ENCODE measurements at regions not wholly inside any gene's neighbourhood (a gene's known extent, or its start where the extent isn't known, plus 50 kb on each side); places are given as distances from the start of the nearest gene placed in this dataset.

- ChIA-PET POLR2A (no interaction called here), CTCF (interaction anchor here (1.5 kb wide), 1 partner anchor 29 kb away, joined by 5 read pairs; no protein-coding TSS in a partner anchor)
- ATAC-seq (no peak), DNase-seq (ENCODE audit: low spot score) (no peak)
- peaks cover 10% of the 10 kb centered on the region for H3K4me1 Mint-ChIP-seq
- no peaks in the 10 kb centered on the region for H3K36me3 Mint-ChIP-seq
- no peaks in the 10 kb centered on the region for H3K27me3 Mint-ChIP-seq (ENCODE audit: low read depth)
- no peak overlapping the region for H3K27ac Mint-ChIP-seq
- no peak overlapping the region for H3K4me3 Mint-ChIP-seq
- peaks cover 7% of the 10 kb centered on the region for H3K9me3 Mint-ChIP-seq
- TF ChIP-seq NR3C1 (CRISPR knock-in tag; conservative IDR thresholded peaks at IDR 0.05; ENCODE audit: low read depth), result no peak
- TF ChIP-seq, protein P1, sequence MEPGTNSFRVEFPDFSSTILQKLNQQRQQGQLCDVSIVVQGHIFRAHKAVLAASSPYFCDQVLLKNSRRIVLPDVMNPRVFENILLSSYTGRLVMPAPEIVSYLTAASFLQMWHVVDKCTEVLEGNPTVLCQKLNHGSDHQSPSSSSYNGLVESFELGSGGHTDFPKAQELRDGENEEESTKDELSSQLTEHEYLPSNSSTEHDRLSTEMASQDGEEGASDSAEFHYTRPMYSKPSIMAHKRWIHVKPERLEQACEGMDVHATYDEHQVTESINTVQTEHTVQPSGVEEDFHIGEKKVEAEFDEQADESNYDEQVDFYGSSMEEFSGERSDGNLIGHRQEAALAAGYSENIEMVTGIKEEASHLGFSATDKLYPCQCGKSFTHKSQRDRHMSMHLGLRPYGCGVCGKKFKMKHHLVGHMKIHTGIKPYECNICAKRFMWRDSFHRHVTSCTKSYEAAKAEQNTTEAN (CRISPR knock-in tag; IDR thresholded peaks at IDR 0.05), result no peak
- TF ChIP-seq FOXK1 (CRISPR knock-in tag; IDR thresholded peaks at IDR 0.05), result no peak
- no peak for TF ChIP-seq CDX4 (CRISPR knock-in tag; IDR thresholded peaks at IDR 0.05; ENCODE audit: borderline replicate concordance)
- no peak for TF ChIP-seq ZNF532 (CRISPR knock-in tag; IDR thresholded peaks at IDR 0.05; ENCODE audit: borderline replicate concordance)
- TF ChIP-seq ZNF423 (CRISPR knock-in tag; IDR thresholded peaks at IDR 0.05), result no peak
- TF ChIP-seq ZNF512 (CRISPR knock-in tag; IDR thresholded peaks at IDR 0.05; ENCODE audit: borderline replicate concordance), result no peak
- TF ChIP-seq TEAD1 (CRISPR knock-in tag; IDR thresholded peaks at IDR 0.05), result no peak
- TF ChIP-seq TCF7 (CRISPR knock-in tag; IDR thresholded peaks at IDR 0.05; ENCODE audit: low read depth), result no peak
- TF ChIP-seq MXD4 (CRISPR knock-in tag; IDR thresholded peaks at IDR 0.05; ENCODE audit: borderline replicate concordance), result no peak
- TF ChIP-seq OVOL2 (CRISPR knock-in tag; IDR thresholded peaks at IDR 0.05; ENCODE audit: borderline replicate concordance), result no peak
- TF ChIP-seq ELF4 (CRISPR knock-in tag; IDR thresholded peaks at IDR 0.05; ENCODE audit: low read depth), result no peak
- no peak for TF ChIP-seq FOXJ3 (CRISPR knock-in tag; IDR thresholded peaks at IDR 0.05; ENCODE audit: borderline replicate concordance)
- no peak for TF ChIP-seq GTF2I (CRISPR knock-in tag; conservative IDR thresholded peaks at IDR 0.05)
- no peak for TF ChIP-seq NR2C2 (CRISPR knock-in tag; IDR thresholded peaks at IDR 0.05)
- no peak for TF ChIP-seq SP1 (CRISPR knock-in tag; conservative IDR thresholded peaks at IDR 0.05)
Measured at GRCh38 chr11:112526699-112527416, 266.2 kb upstream of the PLET1 start.

GRCh38 chr11:112529071-112529470 is 268.4 kb upstream of the PLET1 start:
- no peak for TF ChIP-seq MYBL2 (CRISPR knock-in tag; IDR thresholded peaks at IDR 0.05)
- Mint-ChIP-seq H3K36me3 (no peaks in the 10 kb centered on the region), H3K4me3 (no peak overlapping the region), H3K9me3 (peaks cover 7% of the 10 kb centered on the region), H3K27ac (no peak overlapping the region), H3K27me3 (ENCODE audit: low read depth) (no peaks in the 10 kb centered on the region; the same call in 1 of the 2 replicates), H3K4me1 (no peaks in the 10 kb centered on the region)
- DNase-seq (ENCODE audit: low spot score), result no peak
- CTCF ChIA-PET, result interaction anchor here (1.3 kb wide), 1 partner anchor 760 kb away, joined by 4 read pairs; no protein-coding TSS in a partner anchor
- POLR2A ChIA-PET, result no interaction called here
- no peak for ATAC-seq

All from WTC11 (cell line).